22Rv1 (cell line): ENCODE measurements at regions not wholly inside any gene's neighbourhood (a gene's known extent, or its start where the extent isn't known, plus 50 kb on each side); places are given as distances from the start of the nearest gene placed in this dataset.

Source experiments
- H3K27ac ChIP-seq: fragments of 450-650 bp; 2 replicates; pipeline ENCODE4 v1.5.1; 2017
- CTCF ChIP-seq: fragments of 450-650 bp; IDR thresholded peaks from 2 replicates; pipeline ENCODE4 v1.5.1; 2017; ENCODE audit warnings: mild to moderate bottlenecking
- ZFX ChIP-seq: fragments of 450-650 bp; IDR thresholded peaks from 2 replicates; pipeline ENCODE4 v1.6.1; 2017; ENCODE audit warnings: antibody characterized with exemption, borderline replicate concordance

- TF ChIP-seq CTCF: no peak
- no peak for TF ChIP-seq ZFX
- no peak overlapping the region for H3K27ac ChIP-seq
Measured at GRCh38 chr10:129021594-129022304, 445.3 kb upstream of the MGMT start.

GRCh38 chr10:129023082-129023481 lies 444.0 kb upstream of the MGMT start:
- H3K27ac ChIP-seq: no peak overlapping the region
- no peak for TF ChIP-seq CTCF
- no peak for TF ChIP-seq ZFX

GRCh38 chr10:129024046-129024445 lies 443.0 kb upstream of the MGMT start:
- no peak for TF ChIP-seq CTCF
- TF ChIP-seq ZFX: no peak
- H3K27ac ChIP-seq: no peak overlapping the region

GRCh38 chr10:129025787-129026186 lies 441.3 kb upstream of the MGMT start:
- no peak overlapping the region for H3K27ac ChIP-seq
- TF ChIP-seq ZFX (no peak), CTCF (no peak)

GRCh38 chr10:129027906-129028305 lies 439.1 kb upstream of the MGMT start:
- H3K27ac ChIP-seq: no peak overlapping the region

GRCh38 chr10:129028451-129028850 lies 438.6 kb upstream of the MGMT start:
- H3K27ac ChIP-seq: no peak overlapping the region
- no peak for TF ChIP-seq ZFX
- TF ChIP-seq CTCF: no peak

More at GRCh38 chr10:129027906-129028305, 439.1 kb upstream of the MGMT start:
- TF ChIP-seq ZFX (no peak), CTCF (no peak)

- H3K27ac ChIP-seq: no peak overlapping the region
- TF ChIP-seq ZFX (no peak), CTCF (no peak)
Measured at GRCh38 chr10:129029051-129029450, 438.0 kb upstream of the MGMT start.
